SK-N-SH (cell line): ENCODE measurements at regions not wholly inside any gene's neighbourhood (a gene's known extent, or its start where the extent isn't known, plus 50 kb on each side); places are given as distances from the start of the nearest gene placed in this dataset.

Experiments
- CTCF ChIA-PET: fragments of 300-600, 350-600 bp; formaldehyde crosslinking; extraction: SDS; loops from one replicate; lab custom pipeline; 2021; lab: Yijun Ruan, JAX
- POLR2A ChIA-PET: fragments of 350-600 bp; sonication (Branson Sonifier 250); formaldehyde crosslinking; extraction: SDS; loops from one replicate; lab custom pipeline; 2020; ENCODE audit warnings: antibody characterized with exemption, inconsistent platforms; lab: Yijun Ruan, JAX
- DNase-seq: peaks from one replicate; pipeline ENCODE4 v3.0.0; 2012
- H2AFZ ChIP-seq: fragments of 200-600 bp; sonication (generic); 2 replicates; pipeline ENCODE4 v1.8.1; 2016; ENCODE audit warnings: antibody characterized with exemption, mild to moderate bottlenecking, low read depth
- H3F3A ChIP-seq: fragments of 200-600 bp; sonication (generic); replicated peaks from 2 replicates; pipeline ENCODE3; 2016; ENCODE audit warnings: antibody characterized with exemption, mild to moderate bottlenecking; ENCODE audit not compliant: insufficient read depth
- H3K27ac ChIP-seq, 2 experiments: fragments of 200-500 bp in 1 of 2; fragments of 200-600 bp in 1 of 2; sonication (Bioruptor generic) in 1 of 2; sonication (generic), shearing (Covaris generic) in 1 of 2; 2 replicates each; pipeline versions ENCODE4 v1.5.1 to v1.6.1; 2014 to 2016; ENCODE audit warnings: low read depth in 2 of 2, inconsistent platforms in 1 of 2, low read length in 1 of 2, mild to moderate bottlenecking in 1 of 2, mixed read lengths in 1 of 2
- H3K27me3 ChIP-seq: fragments of 200-600 bp; sonication (generic), shearing (Covaris generic); 2 replicates; pipeline ENCODE4 v1.6.1; 2016; ENCODE audit warnings: mixed run types; ENCODE audit not compliant: insufficient read depth
- H3K36me3 ChIP-seq, 2 experiments: fragments of 200-500 bp in 1 of 2; fragments of 200-600 bp in 1 of 2; sonication (Bioruptor generic) in 1 of 2; sonication (generic) in 1 of 2; replicated peaks in 1 of 2; 2 replicates each; pipeline versions ENCODE3 to v1.5.1; 2014 to 2016; ENCODE audit warnings: low read length in 1 of 2, mild to moderate bottlenecking in 1 of 2; ENCODE audit not compliant: insufficient read depth in 2 of 2, control insufficient read depth in 1 of 2
- H3K4me1 ChIP-seq, 2 experiments: fragments of 200-500 bp in 1 of 2; fragments of 200-600 bp in 1 of 2; sonication (Bioruptor generic) in 1 of 2; sonication (generic), shearing (Covaris generic) in 1 of 2; 2 replicates each; pipeline versions ENCODE4 v1.5.1 to v1.6.1; 2014 to 2016; ENCODE audit warnings: low read depth in 1 of 2, low read length in 1 of 2, mixed run types in 1 of 2; ENCODE audit not compliant: insufficient read depth in 2 of 2, control insufficient read depth in 1 of 2
- H3K4me2 ChIP-seq: fragments of 200-600 bp; sonication (generic), shearing (Covaris generic); 2 replicates; pipeline ENCODE4 v1.6.1; 2017; ENCODE audit warnings: mixed run types
- H3K4me3 ChIP-seq, 2 experiments: fragments of 200-500 bp in 1 of 2; fragments of 200-600 bp in 1 of 2; sonication (Bioruptor generic) in 1 of 2; sonication (generic), shearing (Covaris generic) in 1 of 2; 2 replicates each; pipeline versions ENCODE4 v1.5.1 to v1.8.1; 2014 to 2016; ENCODE audit warnings: low read depth in 2 of 2, inconsistent platforms in 1 of 2, low read length in 1 of 2, mild to moderate bottlenecking in 1 of 2, mixed read lengths in 1 of 2, moderate library complexity in 1 of 2
- H3K79me2 ChIP-seq: fragments of 200-600 bp; sonication (generic); 2 replicates; pipeline ENCODE4 v1.8.1; 2017; ENCODE audit warnings: mild to moderate bottlenecking; ENCODE audit not compliant: insufficient read depth
- H3K9ac ChIP-seq: fragments of 200-600 bp; sonication (generic); 2 replicates; pipeline ENCODE4 v1.6.1; 2017; ENCODE audit warnings: mixed run types
- H3K9me2 ChIP-seq: fragments of 200-600 bp; sonication (generic); 2 replicates; pipeline ENCODE4 v1.6.1; 2017; ENCODE audit warnings: mixed run types
- H3K9me3 ChIP-seq: fragments of 200-600 bp; sonication (generic); 2 replicates; pipeline ENCODE4 v1.6.1; 2017; ENCODE audit warnings: mixed run types, mild to moderate bottlenecking, moderate library complexity
- H4K20me1 ChIP-seq: fragments of 200-600 bp; sonication (generic); 2 replicates; pipeline ENCODE4 v1.6.1; 2017; ENCODE audit warnings: mild to moderate bottlenecking, mixed run types; ENCODE audit not compliant: insufficient read depth
- GABPA ChIP-seq: IDR thresholded peaks from 2 replicates; pipeline ENCODE4 v1.4.0; 2012; ENCODE audit warnings: low read depth, mild to moderate bottlenecking
- NFIC ChIP-seq: IDR thresholded peaks from 2 replicates; pipeline ENCODE4 v1.4.0; 2012; ENCODE audit warnings: borderline replicate concordance
- TAF1 ChIP-seq: IDR thresholded peaks from 2 replicates; pipeline ENCODE4 v1.6.1; 2012; ENCODE audit warnings: low read depth, mild to moderate bottlenecking, low read length, moderate library complexity, borderline replicate concordance
- WGBS: methylation state at CpG from one replicate; pipeline ENCODE4 v1.1.6; 2017; ENCODE audit warnings: low lambda C conversion rate; 5-methylcytosine and 5-hydroxymethylcytosine counted together
- TF ChIP-seq, protein P1 (sequence below): IDR thresholded peaks from 2 replicates; pipeline ENCODE4; 2012
- TF ChIP-seq, protein P2 (sequence below): IDR thresholded peaks from 2 replicates; pipeline ENCODE4 v1.4.0; 2012; ENCODE audit warnings: low read depth, borderline replicate concordance
- TF ChIP-seq, protein P3 (sequence below): IDR thresholded peaks from 2 replicates; pipeline ENCODE4 v1.4.0; 2012; ENCODE audit warnings: low read depth, borderline replicate concordance

DNA sequence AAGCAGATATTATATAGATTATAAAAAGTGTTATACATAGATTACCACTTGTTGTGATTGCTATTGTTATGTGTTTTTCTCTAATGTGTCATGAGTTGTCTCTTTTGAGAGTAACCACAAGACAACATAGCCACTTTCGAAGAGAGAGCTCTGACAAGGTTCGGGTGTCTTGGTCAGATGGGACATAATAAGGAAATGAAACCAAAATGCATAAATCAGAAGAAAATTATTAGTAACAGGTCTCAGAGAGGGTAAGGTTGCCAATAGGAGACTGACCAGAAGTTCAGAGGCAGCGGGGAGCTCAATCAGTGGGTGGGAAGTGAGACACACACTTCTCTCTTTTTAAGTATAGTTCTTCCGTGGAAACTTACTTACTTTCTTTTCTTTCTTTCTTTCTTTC lies 639.2 kb upstream of the POT1 start:
- peaks cover 0 to 13% of the 10 kb centered on the region in 2 experiments; a peak in 2 of 4 replicates for H3K4me1 ChIP-seq
- H2AFZ ChIP-seq: no peak overlapping the region
- H4K20me1 ChIP-seq: no peaks in the 10 kb centered on the region
- no peak overlapping the region for H3K4me2 ChIP-seq
- POLR2A ChIA-PET: no interaction called here
- DNase-seq: no peak
- WGBS: 68% methylated on average over 4 of the region's 4 CpGs
- H3K27me3 ChIP-seq: no peaks in the 10 kb centered on the region
- H3F3A ChIP-seq: no peaks in the 10 kb centered on the region
- CTCF ChIA-PET: interaction anchor here (0.5 to 0.8 kb wide), 2 partner anchors 509 to 1820 kb away, joined by 3 read pairs; partner anchors contain the start of gene WASL
- H3K27ac ChIP-seq: no peak overlapping the region
- H3K9me2 ChIP-seq: no peaks in the 10 kb centered on the region
- no peak overlapping the region for H3K9ac ChIP-seq
- H3K36me3 ChIP-seq: no peaks in the 10 kb centered on the region
- no peak overlapping the region for H3K4me3 ChIP-seq
- no peaks in the 10 kb centered on the region for H3K9me3 ChIP-seq
- TF ChIP-seq NFIC (no peak), GABPA (no peak)
- TF ChIP-seq, protein P1, sequence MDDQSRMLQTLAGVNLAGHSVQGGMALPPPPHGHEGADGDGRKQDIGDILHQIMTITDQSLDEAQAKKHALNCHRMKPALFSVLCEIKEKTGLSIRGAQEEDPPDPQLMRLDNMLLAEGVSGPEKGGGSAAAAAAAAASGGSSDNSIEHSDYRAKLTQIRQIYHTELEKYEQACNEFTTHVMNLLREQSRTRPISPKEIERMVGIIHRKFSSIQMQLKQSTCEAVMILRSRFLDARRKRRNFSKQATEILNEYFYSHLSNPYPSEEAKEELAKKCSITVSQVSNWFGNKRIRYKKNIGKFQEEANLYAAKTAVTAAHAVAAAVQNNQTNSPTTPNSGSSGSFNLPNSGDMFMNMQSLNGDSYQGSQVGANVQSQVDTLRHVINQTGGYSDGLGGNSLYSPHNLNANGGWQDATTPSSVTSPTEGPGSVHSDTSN: no peak
- TF ChIP-seq, protein P2, sequence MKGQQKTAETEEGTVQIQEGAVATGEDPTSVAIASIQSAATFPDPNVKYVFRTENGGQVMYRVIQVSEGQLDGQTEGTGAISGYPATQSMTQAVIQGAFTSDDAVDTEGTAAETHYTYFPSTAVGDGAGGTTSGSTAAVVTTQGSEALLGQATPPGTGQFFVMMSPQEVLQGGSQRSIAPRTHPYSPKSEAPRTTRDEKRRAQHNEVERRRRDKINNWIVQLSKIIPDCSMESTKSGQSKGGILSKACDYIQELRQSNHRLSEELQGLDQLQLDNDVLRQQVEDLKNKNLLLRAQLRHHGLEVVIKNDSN: no peak
- TF ChIP-seq, protein P3, sequence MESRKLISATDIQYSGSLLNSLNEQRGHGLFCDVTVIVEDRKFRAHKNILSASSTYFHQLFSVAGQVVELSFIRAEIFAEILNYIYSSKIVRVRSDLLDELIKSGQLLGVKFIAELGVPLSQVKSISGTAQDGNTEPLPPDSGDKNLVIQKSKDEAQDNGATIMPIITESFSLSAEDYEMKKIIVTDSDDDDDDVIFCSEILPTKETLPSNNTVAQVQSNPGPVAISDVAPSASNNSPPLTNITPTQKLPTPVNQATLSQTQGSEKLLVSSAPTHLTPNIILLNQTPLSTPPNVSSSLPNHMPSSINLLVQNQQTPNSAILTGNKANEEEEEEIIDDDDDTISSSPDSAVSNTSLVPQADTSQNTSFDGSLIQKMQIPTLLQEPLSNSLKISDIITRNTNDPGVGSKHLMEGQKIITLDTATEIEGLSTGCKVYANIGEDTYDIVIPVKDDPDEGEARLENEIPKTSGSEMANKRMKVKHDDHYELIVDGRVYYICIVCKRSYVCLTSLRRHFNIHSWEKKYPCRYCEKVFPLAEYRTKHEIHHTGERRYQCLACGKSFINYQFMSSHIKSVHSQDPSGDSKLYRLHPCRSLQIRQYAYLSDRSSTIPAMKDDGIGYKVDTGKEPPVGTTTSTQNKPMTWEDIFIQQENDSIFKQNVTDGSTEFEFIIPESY: no peak
- no peaks in the 10 kb centered on the region for H3K79me2 ChIP-seq

DNA sequence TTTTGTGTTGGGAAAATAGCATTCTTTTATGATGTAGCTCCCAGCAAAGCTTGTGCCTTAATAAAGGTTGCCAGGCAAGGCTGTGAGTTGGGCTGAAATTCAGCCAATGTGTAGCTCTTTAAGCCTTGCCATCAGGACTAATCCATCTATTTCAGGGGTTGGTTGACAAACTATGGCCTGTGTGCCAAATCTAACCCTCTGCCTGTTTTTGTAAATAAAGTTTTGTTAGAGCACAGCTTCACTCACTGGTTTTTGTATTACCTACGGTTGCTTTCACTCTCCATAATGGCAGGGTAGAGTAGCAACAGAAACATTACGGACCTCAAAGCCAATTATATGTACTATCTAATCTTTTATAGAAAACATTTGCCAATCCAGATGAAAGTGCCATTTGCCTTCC lies 638.1 kb upstream of the POT1 start:
- DNase-seq: no peak
- Histone ChIP-seq H3K36me3 (no peaks in the 10 kb centered on the region), H3K4me3 (no peak overlapping the region), H3K27ac (no peak overlapping the region), H3K4me1 (peaks cover 0 to 5% of the 10 kb centered on the region in 2 experiments; a peak in 2 of 4 replicates), H3K9ac (no peak overlapping the region), H3F3A (no peaks in the 10 kb centered on the region), H2AFZ (no peak overlapping the region), H3K9me3 (no peaks in the 10 kb centered on the region), H3K9me2 (no peaks in the 10 kb centered on the region), H3K4me2 (no peak overlapping the region), H3K27me3 (no peaks in the 10 kb centered on the region), H3K79me2 (no peaks in the 10 kb centered on the region), H4K20me1 (no peaks in the 10 kb centered on the region)
- 58% methylated on average over 2 of the region's 2 CpGs for WGBS
- ChIA-PET CTCF (interaction anchor here (0.6 to 1.0 kb wide), 4 partner anchors 16 to 458 kb away, joined by 3 to 4 read pairs (median 3); no protein-coding TSS in a partner anchor), POLR2A (no interaction called here)
- no peak for TF ChIP-seq GABPA
- TF ChIP-seq TAF1: no peak
